ENCODE measurements at regions not wholly inside any gene's neighbourhood (a gene's known extent, or its start where the extent isn't known, plus 50 kb on each side); places are given as distances from the start of the nearest gene placed in this dataset.
A peak's percentile ranks its signal among the peaks of the same experiment; 100 is the strongest.

DNA sequence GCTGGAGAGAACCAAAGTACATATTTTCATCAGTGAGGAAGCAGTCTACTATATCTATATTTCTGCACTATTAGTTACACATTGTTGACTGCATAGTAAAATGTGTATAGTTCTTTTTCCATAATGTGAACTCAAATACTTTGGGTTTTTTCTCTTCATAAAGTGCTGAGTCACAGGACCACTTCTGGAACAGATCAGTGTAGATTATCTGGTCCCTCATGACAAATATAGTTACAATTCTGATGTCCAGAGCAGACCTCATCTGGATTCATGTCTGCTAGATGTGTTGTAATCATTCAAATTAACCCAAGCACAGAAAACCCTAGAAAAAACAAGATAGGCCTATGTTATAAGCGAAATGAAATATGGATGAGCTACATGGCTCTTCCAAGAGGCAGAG, 171.4 kb downstream of the SUCLA2 start:
- DNase-seq (ENCODE audit: low read depth in 2 of 2): no peak

GRCh38 chr13:47826471-47826870, 174.6 kb downstream of the SUCLA2 start:
- no peak for DNase-seq (ENCODE audit: low read depth in 2 of 2)

- DNase-seq (ENCODE audit: low read depth in 2 of 2): no peak
These were observed 179.0 kb downstream of the SUCLA2 start for GRCh38 chr13:47822036-47822435.

- DNase-seq (ENCODE audit: low read depth in 2 of 2): no peak
These were observed 184.2 kb downstream of the SUCLA2 start for GRCh38 chr13:47816831-47817230.

GRCh38 chr13:47813718-47814117, 187.4 kb downstream of the SUCLA2 start:
- DNase-seq (ENCODE audit: low read depth in 2 of 2): no peak

GRCh38 chr13:47809411-47809810, 191.7 kb downstream of the SUCLA2 start:
- no peak for DNase-seq (ENCODE audit: low read depth in 2 of 2)

- DNase-seq (ENCODE audit: low read depth in 2 of 2): no peak
These were observed 197.9 kb downstream of the SUCLA2 start for GRCh38 chr13:47803131-47803530.

- no peak for DNase-seq (ENCODE audit: low read depth in 2 of 2)
These were observed 199.5 kb downstream of the SUCLA2 start for GRCh38 chr13:47801555-47801954.

GRCh38 chr13:47800593-47800992, 200.5 kb downstream of the SUCLA2 start:
- DNase-seq (ENCODE audit: low read depth in 2 of 2): no peak

DNA sequence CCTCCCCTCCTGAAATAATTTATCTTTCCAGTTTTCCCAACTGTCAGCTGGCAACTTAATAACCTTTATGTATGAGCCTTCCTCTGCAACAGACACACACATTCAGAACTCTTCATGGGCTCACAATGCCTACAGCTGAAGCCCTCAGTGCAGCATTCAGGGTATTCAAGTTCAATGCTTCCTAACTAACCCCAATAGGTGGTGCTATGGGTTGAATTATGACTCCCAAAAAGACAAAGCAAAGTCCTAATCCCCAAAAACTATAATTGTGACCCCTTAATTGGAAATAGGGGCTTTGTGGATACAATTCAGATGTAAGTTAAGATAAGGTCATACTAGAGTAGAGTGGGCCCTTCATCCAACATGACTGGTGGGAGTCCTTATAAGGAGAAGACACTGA, 202.2 kb downstream of the SUCLA2 start:
- peak; percentile 16 to 20 for DNase-seq (ENCODE audit: low read depth in 2 of 2)

DNA sequence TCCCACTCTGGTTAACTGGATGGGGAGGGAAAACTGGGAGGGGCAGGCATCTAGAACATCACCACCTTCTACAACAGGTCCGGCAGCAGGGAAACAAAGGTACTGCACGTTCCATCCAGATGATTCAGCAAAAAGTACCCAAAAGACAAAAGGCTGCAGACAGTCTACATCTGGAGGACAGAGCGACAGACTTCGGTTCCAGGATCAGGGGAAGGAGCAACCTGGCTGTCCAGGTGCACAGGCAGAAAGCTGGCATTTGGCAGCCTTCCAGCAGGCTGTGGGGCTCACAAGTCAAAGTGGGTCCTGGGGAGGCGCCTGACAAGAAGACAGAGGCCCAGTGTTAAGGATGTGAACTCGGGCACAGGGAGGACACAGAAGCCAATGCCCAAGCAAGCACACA, 202.9 kb downstream of the SUCLA2 start:
- DNase-seq (ENCODE audit: low read depth in 2 of 2): no peak

DNA sequence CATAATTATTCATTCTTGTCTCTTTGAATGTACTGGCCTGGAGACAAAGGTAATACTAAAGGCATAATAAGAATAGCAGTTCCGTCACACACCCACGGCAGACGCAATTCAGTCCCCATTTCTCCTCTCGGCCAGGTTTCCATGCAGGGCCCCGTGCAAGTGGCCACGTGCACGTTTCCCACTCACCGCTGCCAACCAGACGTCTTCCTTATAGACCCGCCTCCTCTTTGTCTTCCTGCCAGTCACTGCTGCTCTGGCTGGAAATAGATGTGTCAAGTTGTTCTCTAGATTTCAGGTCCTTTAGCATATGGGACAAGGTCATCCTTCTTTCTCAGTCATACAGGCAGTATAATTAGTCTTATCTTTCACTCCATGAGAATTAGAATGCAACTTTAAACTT, 204.3 kb downstream of the SUCLA2 start:
- no peak for DNase-seq (ENCODE audit: low read depth in 2 of 2)

GRCh38 chr13:47794963-47795362, 206.1 kb downstream of the SUCLA2 start:
- DNase-seq (ENCODE audit: low read depth in 2 of 2): peak in 1 of 2 donors; percentile 6

DNA sequence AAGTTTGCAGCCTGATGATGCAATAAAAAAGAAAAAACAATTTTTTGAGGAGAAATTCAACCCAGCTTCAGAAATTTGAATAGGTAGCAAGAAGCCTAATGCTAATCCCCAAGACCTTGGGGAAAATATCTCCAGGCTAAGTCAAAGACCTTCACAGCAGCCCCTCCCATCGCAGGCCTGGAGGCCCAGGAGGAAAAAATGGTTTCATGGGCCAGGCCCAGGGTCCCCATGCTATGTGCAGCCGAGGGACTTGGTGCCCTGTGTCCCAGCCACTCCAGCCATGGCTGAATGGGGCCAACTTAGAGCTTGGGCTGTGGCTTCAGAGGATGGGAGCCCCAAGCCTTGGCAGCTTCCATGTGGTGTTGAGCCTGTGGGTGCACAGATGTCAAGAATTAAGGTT, 210.3 kb downstream of the SUCLA2 start:
- no peak for DNase-seq (ENCODE audit: low read depth in 2 of 2)

- no peak for DNase-seq (ENCODE audit: low read depth in 2 of 2)
These were observed 212.2 kb downstream of the SUCLA2 start for GRCh38 chr13:47788844-47789243.

GRCh38 chr13:47774671-47774994, 226.4 kb downstream of the SUCLA2 start:
- no peak for DNase-seq (ENCODE audit: low read depth in 2 of 2)

DNA sequence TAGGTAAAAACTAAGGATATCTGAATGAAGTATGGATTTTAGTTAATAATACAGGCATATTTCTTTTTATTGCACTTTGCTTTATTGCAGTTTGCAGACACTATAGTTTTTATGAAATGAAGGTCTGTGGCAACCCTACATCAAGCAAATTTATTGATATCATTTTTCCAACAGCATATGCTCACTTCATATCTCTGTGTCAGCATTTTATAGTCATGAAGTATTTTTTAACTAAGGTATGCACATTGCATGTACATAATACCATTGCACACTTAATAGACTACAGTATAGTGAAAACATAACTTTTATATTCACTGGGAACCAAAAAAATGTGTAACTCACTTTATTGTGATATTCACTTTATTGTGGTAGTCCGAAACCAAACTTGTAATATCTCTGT, 236.3 kb downstream of the SUCLA2 start:
- no peak for DNase-seq (ENCODE audit: low read depth in 2 of 2)

DNA sequence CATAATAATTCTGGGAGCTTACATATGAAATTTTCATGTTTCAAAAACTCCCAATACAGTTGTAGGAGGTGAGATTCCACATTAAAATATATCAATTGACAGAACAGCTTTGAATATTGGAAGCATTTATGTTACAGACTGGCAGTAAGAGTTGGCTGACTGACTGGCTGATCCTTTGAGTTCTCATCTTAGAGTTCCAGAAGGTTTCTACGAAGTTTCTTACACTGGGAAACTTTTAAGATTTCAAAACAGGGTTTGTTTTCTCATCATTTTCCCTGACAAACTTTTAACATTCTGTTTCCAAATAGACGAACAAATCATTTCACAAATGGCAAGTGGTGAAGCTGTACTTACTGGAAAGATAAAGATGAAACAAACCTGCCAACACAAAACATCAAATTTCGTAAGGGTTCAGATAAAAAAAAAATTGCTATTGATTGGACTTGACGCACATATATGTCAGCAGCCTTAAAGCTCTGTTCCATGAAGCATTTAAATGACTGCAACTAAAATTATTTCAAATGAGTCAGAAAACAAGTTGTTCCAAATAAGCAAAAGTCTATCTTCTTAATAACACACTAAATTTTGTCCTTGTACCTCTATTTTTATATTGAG, 243.5 kb downstream of the SUCLA2 start:
- no peak for DNase-seq (ENCODE audit: low read depth in 2 of 2)

DNA sequence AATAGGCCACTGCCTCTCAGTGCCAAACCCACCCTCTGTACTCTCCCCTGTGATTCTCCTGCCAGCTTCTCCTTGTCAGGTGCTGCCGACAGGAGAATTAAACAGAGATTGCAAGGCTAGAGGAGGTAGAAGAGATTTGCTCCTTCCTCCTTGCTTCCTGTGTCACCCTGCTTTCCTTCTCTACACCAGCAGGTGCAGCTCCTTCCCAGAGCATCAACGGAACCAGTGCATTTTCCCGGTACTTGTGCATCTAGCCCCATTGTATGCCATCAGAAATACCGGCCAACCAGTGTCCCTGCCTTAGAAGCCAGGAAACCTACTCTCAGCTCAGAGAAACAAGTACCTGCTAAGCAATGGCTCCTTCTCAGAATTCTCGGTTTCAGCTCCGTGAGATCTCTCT, 253.2 kb downstream of the SUCLA2 start:
- DNase-seq (ENCODE audit: low read depth in 2 of 2): no peak

DNA sequence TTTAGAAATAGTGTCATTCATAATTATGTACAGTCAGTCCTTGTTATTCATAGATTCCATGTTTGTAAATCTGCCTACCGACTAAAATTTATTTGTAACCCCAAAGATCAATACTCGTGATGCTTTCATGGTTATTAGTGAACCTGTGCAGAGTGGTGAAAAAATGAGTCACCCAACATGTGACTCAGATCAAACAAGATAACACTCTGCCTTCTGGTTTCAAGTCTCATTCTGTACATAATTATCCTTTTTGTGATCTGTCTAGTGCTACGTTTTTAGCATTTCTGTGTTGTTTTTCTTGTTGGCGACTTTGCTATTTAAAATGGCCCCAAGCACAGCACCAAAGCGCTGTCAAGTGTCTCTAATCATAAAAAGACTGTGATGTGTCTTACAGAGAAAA, 274.7 kb downstream of the SUCLA2 start:
- DNase-seq (ENCODE audit: low read depth in 2 of 2): no peak

DNA sequence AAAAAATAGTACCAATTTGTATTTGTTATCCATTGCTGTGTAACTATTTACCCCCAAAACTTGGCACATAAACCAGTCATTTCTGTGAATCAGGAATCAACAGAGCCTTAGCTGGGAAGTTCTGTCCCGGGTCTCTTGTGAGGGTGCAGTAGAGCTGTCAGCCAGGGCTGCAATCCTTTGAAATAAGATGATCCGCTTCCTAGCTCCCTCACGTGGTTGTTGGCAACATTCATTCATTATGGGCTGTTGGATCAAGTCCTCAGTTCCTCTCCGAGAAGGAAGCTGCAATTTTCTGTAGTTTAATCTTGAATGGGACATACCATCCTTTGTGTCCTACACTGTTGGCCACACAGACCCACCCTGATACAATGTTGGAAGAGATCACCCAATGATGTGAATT, 277.2 kb downstream of the SUCLA2 start:
- no peak for DNase-seq (ENCODE audit: low read depth in 2 of 2)

DNA sequence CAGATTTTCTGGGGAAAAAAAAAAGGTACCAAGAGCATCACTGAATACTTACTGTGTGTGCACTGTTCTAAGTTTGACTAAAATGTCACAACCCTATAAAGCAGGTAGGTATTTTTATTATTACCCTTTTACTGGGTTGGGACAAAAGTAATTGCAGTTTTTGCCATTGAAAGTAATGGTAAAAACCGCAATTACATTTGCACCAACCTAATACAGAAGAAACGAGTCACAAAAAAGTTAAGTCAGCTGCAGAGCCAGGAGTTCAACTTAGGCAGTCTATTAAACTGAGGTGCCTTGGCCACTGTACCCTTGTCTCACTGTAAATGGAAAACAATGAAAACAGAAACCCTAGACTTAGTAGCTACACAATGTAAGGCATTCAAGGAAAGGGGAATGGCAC, 281.9 kb downstream of the SUCLA2 start:
- DNase-seq (ENCODE audit: low read depth in 2 of 2): no peak

DNA sequence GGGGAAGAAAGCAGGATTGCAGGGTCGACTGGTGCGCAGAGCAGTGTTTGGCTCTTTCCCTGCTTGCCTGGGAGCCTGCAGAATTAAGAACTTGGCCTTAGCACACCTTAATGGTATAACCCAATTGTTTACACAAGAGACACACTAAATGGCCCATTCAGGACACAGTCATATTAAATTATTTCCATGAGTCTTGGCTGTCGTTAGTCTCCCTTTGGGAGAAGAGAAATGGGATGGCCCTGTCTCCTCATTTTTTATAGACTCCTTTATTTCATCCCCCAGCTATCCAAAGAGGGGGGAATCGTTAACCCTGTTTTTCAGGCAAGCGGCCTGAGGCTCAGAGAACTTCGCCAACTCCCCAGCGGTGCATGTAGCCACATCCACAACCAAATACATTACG, 282.5 kb downstream of the SUCLA2 start:
- no peak for DNase-seq (ENCODE audit: low read depth in 2 of 2)

GRCh38 chr13:47708386-47708785, 292.7 kb downstream of the SUCLA2 start:
- DNase-seq (ENCODE audit: low read depth in 2 of 2): no peak
